ENCODE measurements at regions not wholly inside any gene's neighbourhood (a gene's known extent, or its start where the extent isn't known, plus 50 kb on each side); places are given as distances from the start of the nearest gene placed in this dataset.

DNA sequence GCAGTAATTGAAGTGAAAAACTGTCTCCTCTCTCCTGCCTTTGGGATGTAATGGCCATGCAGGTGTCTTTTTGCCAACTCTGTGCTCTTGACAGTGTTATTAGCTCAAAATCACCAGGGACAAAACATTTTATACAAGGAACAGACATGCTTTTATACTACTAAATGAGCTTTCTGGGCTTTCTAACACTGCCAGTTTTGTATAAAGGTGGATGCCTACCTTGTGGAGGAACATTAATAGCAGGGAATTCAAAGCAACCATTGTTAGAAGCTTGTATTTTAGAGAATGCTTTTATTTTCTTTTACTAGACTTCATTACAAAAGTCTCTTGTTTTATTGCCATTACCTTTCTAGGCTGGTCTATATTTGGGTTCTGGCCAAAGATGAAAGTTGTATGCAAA lies 54.7 kb upstream of the ARSJ start:
- Histone ChIP-seq H3K4me1 (ENCODE audit: control insufficient read depth in 2 of 2, insufficient read depth in 2 of 2, low read length in 2 of 2) (no peaks in the 10 kb centered on the region), H3K27ac (ENCODE audit: low read length in 2 of 2) (no peak overlapping the region), H3K4me2 (replicated peaks; ENCODE audit: low read depth, low read length, poor library complexity, severe bottlenecking) (no peak overlapping the region), H3K9ac (ENCODE audit: low read length) (no peak overlapping the region), H3K4me3 (ENCODE audit: control extremely low read depth in 1 of 5, extremely low read depth in 1 of 5, insufficient read depth in 1 of 5, low read depth in 2 of 5, low read length in 4 of 5) (no peak overlapping the region), H4K20me1 (ENCODE audit: control insufficient read depth, insufficient read depth, low read length, poor library complexity, severe bottlenecking) (no peaks in the 10 kb centered on the region), H2AFZ (ENCODE audit: insufficient read depth, low read depth, low read length, poor library complexity, severe bottlenecking) (no peak overlapping the region), H3K9me3 (ENCODE audit: control extremely low read depth in 1 of 3, control insufficient read depth in 2 of 3, insufficient read depth in 1 of 3, low read length in 2 of 3) (no peaks in the 10 kb centered on the region), H3K36me3 (replicated peaks in 1 of 2; ENCODE audit: control extremely low read depth in 1 of 2, control insufficient read depth in 1 of 2, extremely low read depth in 1 of 2, insufficient read depth in 2 of 2, low read length in 1 of 2) (no peaks in the 10 kb centered on the region), H3K79me2 (ENCODE audit: control insufficient read depth, insufficient read depth, low read length) (no peaks in the 10 kb centered on the region), H3K27me3 (replicated peaks in 1 of 4; ENCODE audit: control extremely low read depth in 1 of 4, control insufficient read depth in 3 of 4, insufficient read depth in 4 of 4, low read length in 3 of 4) (peaks cover 0 to 11% (median 0%) of the 10 kb centered on the region in 4 experiments)
- Mint-ChIP-seq H3K9me3 (ENCODE audit: insufficient read depth) (no peaks in the 10 kb centered on the region), H3K27me3 (peaks cover 16% of the 10 kb centered on the region), H3K4me1 (no peaks in the 10 kb centered on the region), H3K4me3 (no peak overlapping the region), H3K27ac (no peak overlapping the region)
- DNase-seq, result no peak
- ChIA-PET POLR2A (no interaction called here), CTCF (no interaction called here)
- intact Hi-C loops (cut with micrococcal nuclease), result no loop called here
- no peak for TF ChIP-seq EZH2 (IDR thresholded peaks at IDR 0.05; ENCODE audit: borderline replicate concordance, insufficient read depth, low read depth, low read length, poor library complexity, severe bottlenecking)
- TF ChIP-seq, protein P1, sequence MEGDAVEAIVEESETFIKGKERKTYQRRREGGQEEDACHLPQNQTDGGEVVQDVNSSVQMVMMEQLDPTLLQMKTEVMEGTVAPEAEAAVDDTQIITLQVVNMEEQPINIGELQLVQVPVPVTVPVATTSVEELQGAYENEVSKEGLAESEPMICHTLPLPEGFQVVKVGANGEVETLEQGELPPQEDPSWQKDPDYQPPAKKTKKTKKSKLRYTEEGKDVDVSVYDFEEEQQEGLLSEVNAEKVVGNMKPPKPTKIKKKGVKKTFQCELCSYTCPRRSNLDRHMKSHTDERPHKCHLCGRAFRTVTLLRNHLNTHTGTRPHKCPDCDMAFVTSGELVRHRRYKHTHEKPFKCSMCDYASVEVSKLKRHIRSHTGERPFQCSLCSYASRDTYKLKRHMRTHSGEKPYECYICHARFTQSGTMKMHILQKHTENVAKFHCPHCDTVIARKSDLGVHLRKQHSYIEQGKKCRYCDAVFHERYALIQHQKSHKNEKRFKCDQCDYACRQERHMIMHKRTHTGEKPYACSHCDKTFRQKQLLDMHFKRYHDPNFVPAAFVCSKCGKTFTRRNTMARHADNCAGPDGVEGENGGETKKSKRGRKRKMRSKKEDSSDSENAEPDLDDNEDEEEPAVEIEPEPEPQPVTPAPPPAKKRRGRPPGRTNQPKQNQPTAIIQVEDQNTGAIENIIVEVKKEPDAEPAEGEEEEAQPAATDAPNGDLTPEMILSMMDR (IDR thresholded peaks at IDR 0.05), result no peak
- ATAC-seq (ENCODE audit: low read depth), result no peak

DNA sequence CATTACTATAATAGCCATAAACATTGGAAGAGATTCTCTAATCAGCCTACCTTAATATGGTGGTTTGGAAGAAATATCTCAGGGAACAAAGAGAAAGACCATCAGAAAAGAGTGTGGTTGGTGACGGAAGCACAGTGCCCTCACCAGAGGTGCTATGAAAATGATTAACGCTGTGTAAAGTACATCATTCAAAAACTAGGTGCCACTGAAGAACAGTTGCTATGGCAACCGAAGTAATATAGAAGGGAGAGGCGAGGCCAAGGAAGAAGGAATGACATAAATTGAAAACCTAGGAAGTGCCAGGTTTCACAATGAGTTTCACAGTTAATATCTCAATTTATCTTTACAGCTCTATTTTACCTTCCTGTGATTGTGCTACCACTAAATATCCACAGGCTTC lies 57.0 kb upstream of the ARSJ start:
- WGBS (ENCODE audit: insufficient coverage), result 100% methylated on average over 3 of the region's 4 CpGs
- H4K20me1 ChIP-seq (ENCODE audit: control insufficient read depth, insufficient read depth, low read length, poor library complexity, severe bottlenecking), result no peaks in the 10 kb centered on the region
- no peak overlapping the region for H3K4me2 ChIP-seq (replicated peaks; ENCODE audit: low read depth, low read length, poor library complexity, severe bottlenecking)
- ChIA-PET CTCF (no interaction called here), POLR2A (no interaction called here)
- no peaks in the 10 kb centered on the region for H3K79me2 ChIP-seq (ENCODE audit: control insufficient read depth, insufficient read depth, low read length)
- H3K27ac ChIP-seq (ENCODE audit: low read length in 2 of 2), result no peak overlapping the region
- no peak for ATAC-seq (ENCODE audit: low read depth)
- H3K4me1 Mint-ChIP-seq, result no peaks in the 10 kb centered on the region
- H3K27me3 Mint-ChIP-seq, result peaks cover 16% of the 10 kb centered on the region
- H3K9me3 Mint-ChIP-seq (ENCODE audit: insufficient read depth), result no peaks in the 10 kb centered on the region
- no peak for TF ChIP-seq EZH2 (IDR thresholded peaks at IDR 0.05; ENCODE audit: borderline replicate concordance, insufficient read depth, low read depth, low read length, poor library complexity, severe bottlenecking)
- TF ChIP-seq, protein P1 (IDR thresholded peaks at IDR 0.05), result no peak
- no peaks in the 10 kb centered on the region for H3K4me1 ChIP-seq (ENCODE audit: control insufficient read depth in 2 of 2, insufficient read depth in 2 of 2, low read length in 2 of 2)
- H3K4me3 Mint-ChIP-seq, result no peak overlapping the region
- H3K9me3 ChIP-seq (ENCODE audit: control extremely low read depth in 1 of 3, control insufficient read depth in 2 of 3, insufficient read depth in 1 of 3, low read length in 2 of 3), result no peaks in the 10 kb centered on the region
- H3K36me3 ChIP-seq (replicated peaks in 1 of 2; ENCODE audit: control extremely low read depth in 1 of 2, control insufficient read depth in 1 of 2, extremely low read depth in 1 of 2, insufficient read depth in 2 of 2, low read length in 1 of 2), result no peaks in the 10 kb centered on the region
- no peak overlapping the region for H3K9ac ChIP-seq (ENCODE audit: low read length)
- no peak overlapping the region for H3K27ac Mint-ChIP-seq
- intact Hi-C loops (cut with micrococcal nuclease), result no loop called here
- H2AFZ ChIP-seq (ENCODE audit: insufficient read depth, low read depth, low read length, poor library complexity, severe bottlenecking), result no peak overlapping the region
- H3K27me3 ChIP-seq (replicated peaks in 1 of 4; ENCODE audit: control extremely low read depth in 1 of 4, control insufficient read depth in 3 of 4, insufficient read depth in 4 of 4, low read length in 3 of 4), result peaks cover 0 to 11% (median 0%) of the 10 kb centered on the region in 4 experiments
- no peak for DNase-seq
- H3K4me3 ChIP-seq (ENCODE audit: control extremely low read depth in 1 of 5, extremely low read depth in 1 of 5, insufficient read depth in 1 of 5, low read depth in 2 of 5, low read length in 4 of 5), result no peak overlapping the region
